Activated CD4-positive, alpha-beta T cell treated with anti-CD3 and anti-CD28 coated beads, Interleukin-2, amount 50 U/mL, for 4 hours (primary cell): ENCODE measurements at regions not wholly inside any gene's neighbourhood (a gene's known extent, or its start where the extent isn't known, plus 50 kb on each side); places are given as distances from the start of the nearest gene placed in this dataset.
"Not testable (repeated sequence)": the region's sequence is repeated elsewhere in the genome, so short reads cannot be mapped to it uniquely, and the experiment has no call there.

Experiments
- DNase-seq, 2 experiments: peaks; one replicate each; pipeline ENCODE4 v3.0.0-alpha.2; 2020

DNA sequence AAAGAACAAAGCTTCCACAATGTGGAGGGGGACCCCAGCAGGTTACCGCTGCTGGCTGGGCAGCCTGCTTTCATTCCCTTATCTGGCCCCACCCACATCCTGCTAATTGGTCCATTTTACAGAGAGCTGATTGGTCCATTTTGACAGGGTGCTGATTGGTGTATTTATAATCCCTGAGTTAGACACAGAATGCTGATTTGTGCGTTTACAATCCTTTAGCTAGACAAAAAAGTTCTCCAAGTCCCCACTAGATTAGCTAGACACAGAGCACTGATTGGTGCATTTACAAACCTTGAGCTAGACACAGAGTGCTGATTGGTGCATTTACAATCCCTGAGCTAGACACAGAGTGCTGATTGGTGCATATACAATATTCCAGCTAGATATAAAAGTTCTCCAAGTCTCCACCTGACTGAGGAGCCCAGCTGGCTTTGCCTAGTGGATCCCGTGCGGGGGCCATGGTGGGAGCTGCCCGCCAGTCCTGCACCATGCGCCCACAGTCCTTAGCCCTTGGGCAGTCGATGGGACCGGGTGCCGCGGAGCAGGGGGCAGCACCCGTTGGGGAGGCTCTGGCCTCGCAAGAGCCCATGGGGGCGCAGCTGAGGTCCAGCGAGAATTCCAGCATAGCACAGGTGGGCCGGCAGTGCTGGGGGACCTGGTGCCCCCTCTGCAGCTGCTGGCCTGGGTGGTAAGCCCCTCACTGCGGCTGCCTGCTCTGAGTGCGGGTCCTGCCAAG, 88.8 kb upstream of the MYLIP start:
- DNase-seq = not testable (repeated sequence)

DNA sequence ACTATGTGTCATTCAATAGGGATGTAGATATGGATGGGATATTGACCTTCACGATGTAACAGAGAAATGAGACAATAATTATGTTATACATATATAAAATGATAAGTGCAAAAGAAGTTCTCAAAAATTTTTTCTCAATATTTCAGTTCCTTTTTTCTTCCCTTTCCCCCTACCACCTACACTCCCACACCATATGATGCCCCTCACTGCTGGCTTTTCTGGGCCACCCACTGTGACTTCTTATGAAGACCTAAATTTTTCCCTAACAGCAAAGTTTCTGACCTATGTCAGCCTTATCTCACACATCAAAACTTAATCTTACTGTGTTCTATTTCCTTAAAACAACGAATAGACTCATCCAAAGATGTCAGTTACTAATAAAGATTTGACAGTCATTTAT, 89.9 kb upstream of the MYLIP start:
- DNase-seq = no peak

DNA sequence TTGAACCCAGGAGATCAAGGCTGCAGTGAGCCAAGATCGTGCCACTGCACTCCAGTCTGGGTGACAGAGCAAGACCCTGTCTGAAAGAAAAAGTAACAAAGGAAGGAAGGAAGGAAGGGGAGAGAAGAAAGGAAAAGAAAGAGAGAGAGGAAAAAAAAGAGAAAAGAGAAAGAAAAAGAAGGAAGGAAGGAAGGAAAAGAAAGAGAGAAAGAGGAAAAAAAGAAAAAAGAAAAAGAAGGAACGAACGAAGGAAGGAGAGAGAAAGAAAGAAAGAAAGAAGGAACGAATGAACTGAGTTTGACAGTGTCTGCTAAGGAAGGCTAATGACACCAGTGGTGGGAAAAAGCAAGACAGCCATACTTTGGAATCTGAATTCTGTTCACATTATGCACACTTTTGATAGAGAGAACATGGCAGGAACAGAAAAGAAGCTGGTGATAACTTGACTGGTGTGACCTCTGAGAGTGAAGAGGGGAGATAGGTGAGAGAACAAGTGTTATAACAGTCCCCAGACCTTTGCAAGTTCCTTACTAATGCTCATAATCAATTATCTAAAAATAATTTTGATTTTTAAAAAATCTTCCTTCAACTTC, 93.3 kb upstream of the MYLIP start:
- no peak for DNase-seq

DNA sequence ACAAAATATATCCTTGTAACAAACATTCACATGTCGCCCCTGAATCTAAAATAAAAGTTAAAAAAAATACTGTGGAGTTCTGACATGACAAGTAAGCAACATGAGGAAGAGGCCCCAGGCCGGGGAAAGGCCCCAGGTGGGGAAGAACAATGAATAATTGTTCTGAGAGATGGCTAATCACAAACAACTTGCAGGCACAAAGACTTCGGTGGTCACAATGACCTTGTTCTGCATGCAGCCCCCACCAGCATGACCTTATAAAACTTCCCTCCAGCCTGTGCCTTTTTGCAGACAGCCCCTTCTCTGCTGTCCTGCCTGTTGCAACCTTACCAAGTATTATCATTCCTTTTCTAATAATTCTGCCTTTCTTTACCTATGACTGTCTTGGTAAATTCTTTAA, 95.7 kb upstream of the MYLIP start:
- DNase-seq = no peak

DNA sequence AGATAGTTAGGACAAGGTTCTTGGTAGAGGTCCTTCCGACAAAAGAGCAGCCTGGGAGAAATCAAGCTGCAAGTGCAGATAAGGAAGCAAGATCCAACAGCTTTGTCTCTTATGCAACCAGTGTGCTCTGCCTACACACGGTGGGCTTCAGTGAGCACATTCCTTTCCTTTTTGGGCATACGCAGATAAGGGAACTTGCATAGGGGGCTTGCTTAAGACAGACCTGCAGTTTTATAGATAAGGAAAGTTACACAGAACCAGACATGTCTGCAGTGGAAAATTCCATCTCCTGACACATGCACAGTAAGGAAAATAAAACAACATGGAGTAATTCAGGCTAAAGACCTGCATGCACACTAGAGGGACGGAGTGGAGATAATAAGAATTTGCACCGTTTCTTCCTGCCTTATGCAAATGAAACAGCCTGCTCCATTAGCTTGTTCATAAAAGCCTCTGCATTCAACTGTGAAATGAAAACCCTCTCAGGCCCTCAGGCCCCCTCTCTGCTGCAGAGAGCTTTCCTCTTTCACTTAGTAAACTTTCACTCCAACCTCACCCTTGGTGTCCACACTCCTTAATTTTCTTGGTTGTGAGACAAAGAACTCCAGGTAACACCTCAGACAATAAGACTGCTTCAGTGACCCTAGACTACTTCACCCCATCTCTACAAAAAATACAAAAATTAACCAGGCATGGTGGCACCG, 97.5 kb upstream of the MYLIP start:
- no peak for DNase-seq

DNA sequence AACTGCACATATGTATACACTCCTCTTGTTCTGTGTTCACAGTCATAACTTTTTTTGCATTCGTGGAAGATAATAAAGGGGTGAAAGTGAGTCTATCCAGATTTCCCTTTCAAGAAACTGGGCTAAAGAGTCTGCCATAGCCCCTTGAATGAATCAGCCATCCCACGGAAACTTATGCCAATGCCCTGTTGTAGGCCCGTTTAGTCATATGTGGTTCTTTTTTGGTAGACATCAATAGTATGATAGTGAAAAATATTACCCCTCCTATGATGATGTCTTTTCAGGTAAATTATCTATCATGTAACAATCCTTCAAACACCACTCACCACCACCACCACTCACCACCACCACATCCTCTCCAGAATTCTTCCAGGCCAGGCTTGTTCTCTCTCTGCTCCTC, 99.9 kb upstream of the MYLIP start:
- no peak for DNase-seq

DNA sequence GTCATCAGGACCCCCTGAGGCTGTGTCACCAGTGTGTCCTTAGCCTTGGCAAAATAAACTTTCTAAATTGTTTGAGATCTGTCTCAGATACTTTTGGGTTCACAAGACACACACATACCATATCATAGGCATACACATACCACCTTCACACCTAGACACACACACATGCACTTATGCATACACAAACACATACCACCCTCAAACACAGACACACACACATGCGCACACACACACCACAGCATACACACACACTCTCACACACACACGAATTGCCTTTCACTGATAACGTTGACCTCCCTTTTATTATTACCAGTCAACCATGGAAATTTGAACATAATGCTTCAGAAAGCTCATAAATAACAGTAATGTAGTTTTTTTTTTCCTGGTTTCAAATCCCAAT, 108.6 kb upstream of the MYLIP start:
- no peak for DNase-seq

DNA sequence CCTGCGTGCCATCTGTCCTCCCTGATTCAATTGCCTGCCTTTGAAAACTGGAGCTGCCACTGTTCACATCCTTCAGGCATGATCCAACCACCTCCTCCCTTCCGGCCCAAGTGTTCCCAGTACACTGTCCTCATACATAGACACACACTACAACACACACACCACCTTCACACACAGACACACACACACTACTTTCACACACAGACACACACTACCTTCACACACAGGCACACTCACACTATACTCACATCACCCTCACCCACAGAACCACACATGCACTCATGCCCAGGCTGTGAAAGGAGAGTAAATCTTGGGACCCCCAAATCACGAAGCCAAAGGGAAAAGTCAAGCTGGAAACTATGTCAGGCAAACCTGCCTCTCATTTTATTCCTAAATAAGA, 109.4 kb upstream of the MYLIP start:
- DNase-seq = no peak

DNA sequence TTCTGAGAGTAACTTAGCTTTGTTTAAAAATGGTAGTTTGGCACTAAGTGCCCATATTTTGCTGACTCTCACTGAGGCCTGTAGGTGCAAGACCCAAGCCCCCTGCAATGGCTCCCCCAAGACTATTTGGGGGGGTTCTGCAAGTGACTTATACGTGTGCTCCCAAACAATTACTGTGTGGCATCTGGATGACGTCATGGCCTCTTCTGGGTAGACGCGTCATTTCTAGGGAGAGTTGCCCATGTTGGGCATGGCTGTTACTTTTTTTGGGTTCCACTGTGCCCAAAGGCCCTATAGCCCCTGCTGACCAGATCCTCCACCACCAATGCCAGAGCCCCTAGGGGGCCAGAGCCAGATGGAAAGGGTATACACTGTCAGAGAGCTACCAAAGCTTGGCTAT, 110.3 kb upstream of the MYLIP start:
- DNase-seq = no peak

DNA sequence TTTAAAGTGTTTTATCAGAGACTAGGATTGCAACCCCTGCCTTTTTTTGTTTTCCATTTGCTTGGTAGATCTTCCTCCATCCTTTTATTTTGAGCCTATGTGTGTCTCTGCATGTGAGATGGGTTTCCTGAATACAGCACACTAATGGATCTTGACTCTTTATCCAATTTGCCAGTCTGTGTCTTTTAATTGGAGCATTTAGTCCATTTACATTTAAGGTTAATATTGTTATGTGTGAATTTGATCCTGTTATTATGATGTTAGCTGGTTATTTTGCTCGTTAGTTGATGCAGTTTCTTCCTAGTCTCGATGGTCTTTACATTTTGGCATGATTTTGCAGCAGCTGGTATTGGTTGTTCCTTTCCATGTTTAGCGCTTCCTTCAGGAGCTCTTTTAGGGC, 114.6 kb upstream of the MYLIP start:
- not testable (repeated sequence) for DNase-seq

DNA sequence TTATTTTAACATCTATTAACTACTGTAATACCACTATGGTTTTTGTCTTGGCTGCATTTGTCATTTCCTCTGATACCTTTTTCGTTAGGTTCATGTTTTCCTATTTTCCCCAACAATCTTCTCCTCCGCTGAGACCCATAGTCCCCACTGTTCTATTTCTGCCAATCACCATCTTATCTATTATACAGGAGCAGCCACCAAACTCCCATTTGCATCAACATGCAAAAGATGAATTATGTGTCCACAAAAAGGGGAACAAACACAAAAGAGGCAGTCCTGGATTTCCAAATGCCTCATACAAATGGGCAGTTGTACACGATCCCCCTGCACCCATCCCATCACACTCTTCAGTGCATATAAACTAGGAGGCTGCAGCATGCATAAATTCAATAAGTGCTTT, 121.7 kb upstream of the MYLIP start:
- DNase-seq = no peak

DNA sequence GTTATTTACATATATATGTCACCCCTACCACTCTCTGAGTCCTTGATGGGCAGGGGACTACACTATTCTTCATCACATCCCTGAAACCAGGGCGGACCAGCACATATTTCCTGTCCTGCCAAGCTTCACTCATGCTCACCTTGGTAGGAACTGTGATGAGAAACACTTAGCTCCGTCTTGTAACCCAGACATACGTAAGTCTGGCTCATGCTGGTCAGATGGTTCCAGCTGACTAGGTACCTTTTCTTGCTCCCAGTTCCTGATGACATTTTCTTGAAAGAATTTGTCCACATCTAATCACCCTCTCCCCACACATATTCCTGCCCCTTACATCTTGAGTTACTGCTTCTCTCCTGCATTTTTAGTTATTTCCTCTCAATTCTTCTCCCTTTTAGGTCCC, 122.2 kb upstream of the MYLIP start:
- DNase-seq = no peak

DNA sequence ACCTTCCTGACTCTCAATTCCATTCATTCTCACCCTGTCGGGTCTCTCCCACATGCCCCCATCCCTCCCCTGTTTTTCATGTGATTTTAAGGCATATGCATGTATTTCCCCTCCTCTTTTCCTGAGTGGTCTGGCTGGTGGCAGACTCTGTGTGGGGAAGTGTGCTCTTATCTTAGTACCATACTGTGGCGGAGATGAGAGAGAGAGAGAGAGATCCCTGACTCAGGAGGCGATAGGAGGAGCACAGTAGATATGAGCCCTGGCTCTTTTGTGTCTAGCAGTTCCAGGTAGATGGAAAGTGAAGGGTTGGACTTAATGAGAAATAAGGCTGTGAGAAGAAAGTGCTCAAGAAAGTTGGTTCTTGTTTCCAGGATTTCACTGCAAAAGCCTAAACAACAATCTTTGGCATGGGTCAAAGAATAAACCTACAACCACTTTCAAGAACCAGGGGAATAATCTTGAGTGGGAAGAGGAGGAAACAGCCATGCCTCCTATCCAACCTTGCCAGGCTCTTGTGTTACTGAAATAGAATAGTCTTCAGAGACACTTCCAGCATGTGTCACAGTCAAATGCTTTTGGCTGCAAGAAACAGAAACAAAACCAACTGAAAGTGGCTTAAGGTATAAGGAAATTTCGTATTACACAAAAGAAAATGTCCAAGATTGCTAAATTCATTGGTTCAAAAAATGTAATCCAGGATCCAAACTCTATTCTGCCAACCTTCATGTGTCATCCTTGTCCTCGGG, 123.8 kb upstream of the MYLIP start:
- no peak for DNase-seq

DNA sequence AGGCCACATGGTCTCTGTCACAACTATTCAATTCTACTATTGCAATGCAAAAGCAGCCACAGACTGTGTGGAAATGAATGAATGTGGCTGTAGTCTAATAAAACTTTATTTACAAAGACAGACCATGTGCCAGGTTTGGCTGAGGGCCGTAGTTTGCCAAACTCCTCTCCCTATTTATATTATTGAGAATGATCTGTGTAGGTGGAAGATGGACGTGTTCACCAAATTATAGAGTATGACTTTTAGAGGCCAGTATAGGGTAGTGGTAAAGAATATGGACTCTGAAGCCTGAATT, 125.7 kb upstream of the MYLIP start:
- DNase-seq = no peak

DNA sequence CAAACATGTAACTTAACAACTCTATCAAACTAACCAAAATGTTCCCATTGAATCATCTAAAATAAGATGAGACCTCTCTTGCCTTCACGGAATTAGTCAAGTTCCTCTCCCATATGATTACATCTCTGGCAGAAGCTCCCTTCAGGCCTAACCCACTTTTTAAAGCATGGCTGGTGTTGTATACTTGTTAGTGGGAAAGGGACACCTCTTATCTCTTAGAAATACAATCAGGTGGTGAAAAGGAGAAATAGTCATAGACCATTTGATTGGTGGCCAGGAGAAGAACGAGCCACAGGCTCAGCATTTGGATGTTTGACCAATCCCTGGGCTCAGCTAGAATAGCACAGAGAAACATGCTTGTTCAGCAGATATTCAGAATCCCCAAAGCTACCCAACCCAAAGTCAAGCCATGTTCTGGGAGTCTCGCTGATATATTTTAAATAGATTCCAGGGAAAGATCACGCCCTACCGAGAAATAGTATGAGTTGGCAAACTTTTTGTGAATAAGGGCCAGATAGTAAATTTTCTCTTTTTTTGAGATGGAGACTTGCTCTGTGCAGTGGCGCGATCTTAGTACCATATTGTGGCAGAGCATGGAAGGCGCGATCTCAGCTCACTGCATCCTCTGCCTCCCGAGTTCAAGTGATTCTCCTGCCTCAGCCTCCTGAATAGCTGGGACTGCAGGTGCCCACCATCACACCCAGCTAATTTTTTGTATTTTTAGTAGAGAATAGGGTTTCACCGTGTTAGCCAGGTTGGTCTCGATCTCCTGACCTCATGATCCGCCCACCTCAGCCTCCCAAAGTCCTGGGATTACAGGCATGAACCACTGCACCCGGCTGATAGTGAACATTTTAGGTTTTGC, 126.3 kb upstream of the MYLIP start:
- no peak for DNase-seq

DNA sequence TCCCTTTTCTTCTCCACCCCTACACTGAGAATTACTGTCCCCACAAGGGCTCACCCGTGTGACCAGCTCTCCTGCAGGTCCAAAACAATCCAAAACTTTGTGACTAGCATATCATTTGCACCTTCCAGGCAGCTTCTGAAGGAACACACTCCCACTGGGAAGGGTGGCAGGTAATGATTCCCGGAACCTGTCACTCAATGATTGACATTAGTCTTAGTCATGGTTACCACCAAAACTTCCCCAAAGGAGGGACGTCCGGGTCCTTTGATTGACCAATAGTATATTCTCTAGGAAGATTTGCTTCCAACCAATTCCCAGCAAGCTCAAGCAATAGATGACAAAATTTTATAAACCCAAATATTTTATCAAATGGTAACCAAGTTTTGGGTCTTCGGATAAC, 127.7 kb upstream of the MYLIP start:
- DNase-seq = no peak

DNA sequence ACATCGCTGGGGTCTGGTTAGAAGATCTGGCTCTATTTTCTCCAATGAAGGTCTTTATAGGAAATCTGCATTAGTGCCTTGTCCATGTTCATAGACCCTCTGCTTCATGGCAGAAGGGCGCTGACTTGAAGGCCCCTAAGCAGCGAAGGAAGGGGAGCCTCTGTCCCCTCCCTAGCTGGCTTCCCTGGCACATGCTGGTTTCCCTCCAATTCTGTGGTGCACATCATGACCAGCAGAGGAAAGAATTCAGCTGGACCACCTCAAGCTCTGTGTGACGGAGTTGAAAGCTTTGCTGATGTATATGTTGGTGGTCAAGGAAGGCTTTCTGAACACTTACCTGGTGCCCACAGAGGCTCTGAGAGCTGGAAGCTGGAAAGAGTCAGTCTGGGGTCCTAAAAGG, 129.7 kb upstream of the MYLIP start:
- DNase-seq = no peak

DNA sequence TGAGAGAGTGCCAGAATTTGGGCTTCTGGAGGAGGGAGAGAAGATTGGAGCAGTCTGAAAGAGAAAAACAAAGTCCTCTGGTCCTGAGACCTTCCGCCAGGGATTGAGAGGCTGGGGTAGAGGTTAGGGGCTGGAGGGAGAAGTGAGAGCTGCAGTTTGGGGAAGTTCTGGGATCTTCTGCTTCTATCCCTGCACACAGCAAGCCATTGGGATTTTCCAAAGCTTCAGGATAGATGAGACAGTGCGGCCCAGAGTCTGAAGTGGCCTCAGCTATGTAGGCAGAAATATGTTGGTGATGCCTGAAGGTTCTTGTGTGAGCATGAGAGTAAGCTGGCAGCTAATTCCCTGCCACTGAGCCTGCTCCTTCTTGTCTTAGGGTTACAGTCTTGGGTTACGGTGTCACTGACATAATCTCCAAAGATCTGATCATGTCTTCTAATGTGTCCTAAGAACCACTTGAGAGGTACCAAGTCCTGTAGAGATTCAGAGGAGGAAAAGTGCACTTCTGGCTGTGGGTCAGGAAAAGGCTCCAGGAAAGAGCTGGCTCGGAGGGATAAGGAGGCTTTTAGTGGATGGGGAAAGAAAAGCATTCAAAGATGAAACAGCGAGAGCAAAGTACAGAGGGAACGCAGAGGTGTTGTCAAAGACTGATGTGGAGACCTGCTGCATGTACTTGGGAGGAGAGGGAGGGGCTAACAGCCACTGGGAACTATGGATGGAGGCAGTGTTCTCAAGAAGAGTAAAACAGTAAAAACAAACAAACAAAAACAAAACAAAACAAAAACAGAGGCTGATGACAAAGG, 131.1 kb upstream of the MYLIP start:
- DNase-seq = no peak

DNA sequence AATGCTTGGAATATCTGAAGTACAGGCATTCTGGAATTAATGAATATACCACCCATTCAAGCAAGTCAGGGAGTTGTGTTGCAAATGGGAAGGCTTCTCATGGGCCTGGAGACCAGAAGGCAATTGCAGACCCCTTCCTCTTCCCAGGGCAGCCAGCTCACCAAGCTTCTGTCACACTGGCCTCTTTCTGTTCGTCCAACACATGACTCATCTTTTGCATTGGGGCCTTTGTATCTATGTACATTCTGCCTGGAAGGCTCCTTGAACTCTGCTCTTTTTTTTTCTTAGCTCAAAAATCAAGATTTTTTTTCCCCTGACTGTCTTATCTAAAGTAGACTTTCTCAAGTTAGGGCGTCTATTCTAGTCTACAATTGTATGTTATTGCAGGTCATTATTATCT, 132.9 kb upstream of the MYLIP start:
- no peak for DNase-seq

DNA sequence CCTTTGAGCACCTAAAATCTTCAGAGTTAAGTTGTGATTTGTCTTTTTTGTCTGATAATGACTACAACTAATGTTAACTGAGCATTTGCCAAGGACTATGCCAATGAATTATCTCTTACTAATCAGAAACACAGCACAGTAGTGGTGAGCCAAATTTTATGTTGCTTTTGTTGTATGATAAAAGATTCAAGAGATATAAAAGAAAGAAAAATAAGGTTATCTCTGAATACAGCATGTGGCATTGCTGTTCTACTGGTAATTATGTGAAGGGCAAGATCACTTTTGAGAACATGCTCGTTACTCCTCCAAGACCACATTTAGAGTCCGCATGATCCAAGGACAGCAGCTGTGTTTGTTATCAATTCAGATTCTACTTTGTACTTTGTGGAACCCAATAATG, 133.4 kb upstream of the MYLIP start:
- no peak for DNase-seq

DNA sequence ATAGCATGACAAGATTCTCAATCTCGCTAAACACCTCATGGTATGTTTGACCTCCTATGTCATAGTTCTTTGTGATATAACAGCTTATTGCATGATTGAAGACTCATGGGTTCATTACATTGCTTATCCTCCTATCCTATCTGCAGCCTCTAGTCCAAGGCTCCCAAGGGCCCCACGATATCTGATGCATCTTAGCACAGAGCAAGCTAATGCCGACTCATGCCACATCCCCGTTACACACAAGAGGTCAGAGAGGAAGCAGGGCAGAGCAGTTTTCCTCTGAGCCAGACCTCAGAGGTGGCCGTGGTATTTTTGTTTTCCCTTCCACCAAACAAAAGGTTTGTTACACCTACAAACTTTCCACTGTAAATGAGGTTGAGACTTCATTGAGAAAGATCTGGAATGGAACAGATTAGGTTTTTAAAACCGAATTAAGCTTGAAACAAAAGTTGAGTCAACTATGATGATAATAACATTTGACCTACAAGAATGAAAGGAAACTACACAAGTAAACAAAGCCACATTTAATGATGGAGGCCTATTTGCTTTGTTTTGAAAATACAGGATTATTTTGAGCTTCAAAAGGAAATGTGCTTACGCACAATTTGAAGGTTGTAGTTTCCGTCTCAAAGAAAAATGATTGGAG, 133.9 kb upstream of the MYLIP start:
- DNase-seq = no peak
